ENCODE measurements at regions not wholly inside any gene's neighbourhood (a gene's known extent, or its start where the extent isn't known, plus 50 kb on each side); places are given as distances from the start of the nearest gene placed in this dataset.
A peak's percentile ranks its signal among the peaks of the same experiment; 100 is the strongest.

GRCh38 chr9:134545215-134545542, 96.4 kb upstream of the COL5A1 start:
- no peaks in the 10 kb centered on the region for H3K27me3 ChIP-seq
- peaks cover 0 to 3% of the 10 kb centered on the region in 2 donors for H3K4me1 ChIP-seq
- TF ChIP-seq POLR2A (IDR thresholded peaks at IDR 0.05) (no peak), CTCF (IDR thresholded peaks at IDR 0.05) (no peak)
- H3K27ac ChIP-seq = peak overlapping the region; percentile 50 to 72
- no peaks in the 10 kb centered on the region for H3K36me3 ChIP-seq
- no peak for DNase-seq
- intact Hi-C loops (cut with DNase I; ENCODE audit: low total_unique reads) = no loop called here
- H3K4me3 ChIP-seq = no peak overlapping the region
- H3K9me3 ChIP-seq = no peaks in the 10 kb centered on the region

GRCh38 chr9:134545543-134546245, 95.9 kb upstream of the COL5A1 start:
- Histone ChIP-seq H3K27ac (peak overlapping the region; percentile 69 to 72), H3K4me3 (no peak overlapping the region), H3K27me3 (no peaks in the 10 kb centered on the region), H3K36me3 (no peaks in the 10 kb centered on the region), H3K4me1 (peaks cover 0 to 3% of the 10 kb centered on the region in 2 donors), H3K9me3 (no peaks in the 10 kb centered on the region)
- intact Hi-C loops (cut with DNase I; ENCODE audit: low total_unique reads) = no loop called here
- no peak for DNase-seq
- TF ChIP-seq CTCF (IDR thresholded peaks at IDR 0.05) = no peak
- TF ChIP-seq POLR2A (IDR thresholded peaks at IDR 0.05) = no peak

GRCh38 chr9:134546246-134546731, 95.3 kb upstream of the COL5A1 start:
- intact Hi-C loops (cut with DNase I; ENCODE audit: low total_unique reads) = no loop called here
- TF ChIP-seq CTCF (IDR thresholded peaks at IDR 0.05) (no peak), POLR2A (IDR thresholded peaks at IDR 0.05) (no peak)
- Histone ChIP-seq H3K9me3 (no peaks in the 10 kb centered on the region), H3K27me3 (no peaks in the 10 kb centered on the region), H3K27ac (peak overlapping the region; percentile 69 to 72), H3K4me1 (peaks cover 0 to 3% of the 10 kb centered on the region in 2 donors), H3K4me3 (no peak overlapping the region), H3K36me3 (no peaks in the 10 kb centered on the region)
- DNase-seq = no peak

GRCh38 chr9:134546746-134547145, 94.9 kb upstream of the COL5A1 start:
- Histone ChIP-seq H3K27ac (peak overlapping the region; percentile 69 to 72), H3K9me3 (no peaks in the 10 kb centered on the region), H3K4me1 (peaks cover 0 to 3% of the 10 kb centered on the region in 2 donors), H3K4me3 (no peak overlapping the region), H3K36me3 (no peaks in the 10 kb centered on the region), H3K27me3 (no peaks in the 10 kb centered on the region)
- intact Hi-C loops (cut with DNase I; ENCODE audit: low total_unique reads) = no loop called here
- no peak for DNase-seq
- TF ChIP-seq POLR2A (IDR thresholded peaks at IDR 0.05) (no peak), CTCF (IDR thresholded peaks at IDR 0.05) (no peak)

- Histone ChIP-seq H3K4me3 (no peak overlapping the region), H3K36me3 (no peaks in the 10 kb centered on the region), H3K9me3 (no peaks in the 10 kb centered on the region), H3K4me1 (peaks cover 0 to 3% of the 10 kb centered on the region in 2 donors), H3K27ac (no peak overlapping the region), H3K27me3 (no peaks in the 10 kb centered on the region)
- intact Hi-C loops (cut with DNase I; ENCODE audit: low total_unique reads) = no loop called here
- no peak for TF ChIP-seq CTCF (IDR thresholded peaks at IDR 0.05)
- TF ChIP-seq POLR2A (IDR thresholded peaks at IDR 0.05) = no peak
- no peak for DNase-seq
Measured at GRCh38 chr9:134547161-134548100, 94.2 kb upstream of the COL5A1 start.

All from uterus (tissue), 3 donors.